ENCODE measurements at regions not wholly inside any gene's neighbourhood (a gene's known extent, or its start where the extent isn't known, plus 50 kb on each side); places are given as distances from the start of the nearest gene placed in this dataset.

DNA sequence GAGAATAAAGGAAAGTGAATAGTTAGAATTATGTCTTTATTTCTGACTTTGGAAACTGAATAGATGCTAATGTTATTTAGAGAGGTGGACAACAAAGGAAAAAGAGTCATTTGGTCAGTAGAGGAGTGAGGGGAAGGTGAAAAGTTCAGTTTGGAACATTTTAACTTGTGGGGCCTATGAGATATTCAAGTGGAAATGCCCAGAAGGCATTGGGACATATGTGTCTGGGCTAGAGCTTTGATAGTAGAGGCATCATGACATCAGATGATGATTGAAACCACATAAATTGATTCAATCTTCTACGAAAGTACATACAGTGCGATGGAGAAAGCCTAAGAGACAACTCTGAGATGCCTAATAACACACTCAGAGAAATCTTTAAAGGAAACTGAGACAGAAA is 151.7 kb upstream of the COL11A1 start:
- TF ChIP-seq, protein P1, sequence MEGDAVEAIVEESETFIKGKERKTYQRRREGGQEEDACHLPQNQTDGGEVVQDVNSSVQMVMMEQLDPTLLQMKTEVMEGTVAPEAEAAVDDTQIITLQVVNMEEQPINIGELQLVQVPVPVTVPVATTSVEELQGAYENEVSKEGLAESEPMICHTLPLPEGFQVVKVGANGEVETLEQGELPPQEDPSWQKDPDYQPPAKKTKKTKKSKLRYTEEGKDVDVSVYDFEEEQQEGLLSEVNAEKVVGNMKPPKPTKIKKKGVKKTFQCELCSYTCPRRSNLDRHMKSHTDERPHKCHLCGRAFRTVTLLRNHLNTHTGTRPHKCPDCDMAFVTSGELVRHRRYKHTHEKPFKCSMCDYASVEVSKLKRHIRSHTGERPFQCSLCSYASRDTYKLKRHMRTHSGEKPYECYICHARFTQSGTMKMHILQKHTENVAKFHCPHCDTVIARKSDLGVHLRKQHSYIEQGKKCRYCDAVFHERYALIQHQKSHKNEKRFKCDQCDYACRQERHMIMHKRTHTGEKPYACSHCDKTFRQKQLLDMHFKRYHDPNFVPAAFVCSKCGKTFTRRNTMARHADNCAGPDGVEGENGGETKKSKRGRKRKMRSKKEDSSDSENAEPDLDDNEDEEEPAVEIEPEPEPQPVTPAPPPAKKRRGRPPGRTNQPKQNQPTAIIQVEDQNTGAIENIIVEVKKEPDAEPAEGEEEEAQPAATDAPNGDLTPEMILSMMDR (IDR thresholded peaks at IDR 0.05): no peak
- no peak for TF ChIP-seq EZH2 (IDR thresholded peaks at IDR 0.05; ENCODE audit: borderline replicate concordance, insufficient read depth, low read depth, low read length, poor library complexity, severe bottlenecking)

Measured in B cell (primary cell).